ENCODE measurements at regions not wholly inside any gene's neighbourhood (a gene's known extent, or its start where the extent isn't known, plus 50 kb on each side); places are given as distances from the start of the nearest gene placed in this dataset.

- TF ChIP-seq POLR2A (IDR thresholded peaks at IDR 0.05) (no peak), CTCF (IDR thresholded peaks at IDR 0.05) (no peak)
Observed at GRCh38 chr19:28556371-28556770, 656.6 kb downstream of the UQCRFS1 start.
